Skin of body (tissue), 1 donor: ENCODE measurements at regions not wholly inside any gene's neighbourhood (a gene's known extent, or its start where the extent isn't known, plus 50 kb on each side); places are given as distances from the start of the nearest gene placed in this dataset.
A peak's percentile ranks its signal among the peaks of the same experiment; 100 is the strongest.

ENCODE experiments used
- DNase-seq: peaks from one replicate; lab custom pipeline; 2025; lab: John Stamatoyannopoulos, UW

GRCh38 chr6:92827104-92827503 lies 592.3 kb downstream of the EPHA7 start:
- no peak for DNase-seq

GRCh38 chr6:92826633-92827032 lies 592.7 kb downstream of the EPHA7 start:
- DNase-seq = no peak

- no peak for DNase-seq
Measured at GRCh38 chr6:92822222-92822621, 597.1 kb downstream of the EPHA7 start.

- DNase-seq = peak; percentile 44
Measured at GRCh38 chr6:92820601-92821000, 598.8 kb downstream of the EPHA7 start.

GRCh38 chr6:92810913-92811312 lies 608.4 kb downstream of the EPHA7 start:
- DNase-seq = no peak

DNA sequence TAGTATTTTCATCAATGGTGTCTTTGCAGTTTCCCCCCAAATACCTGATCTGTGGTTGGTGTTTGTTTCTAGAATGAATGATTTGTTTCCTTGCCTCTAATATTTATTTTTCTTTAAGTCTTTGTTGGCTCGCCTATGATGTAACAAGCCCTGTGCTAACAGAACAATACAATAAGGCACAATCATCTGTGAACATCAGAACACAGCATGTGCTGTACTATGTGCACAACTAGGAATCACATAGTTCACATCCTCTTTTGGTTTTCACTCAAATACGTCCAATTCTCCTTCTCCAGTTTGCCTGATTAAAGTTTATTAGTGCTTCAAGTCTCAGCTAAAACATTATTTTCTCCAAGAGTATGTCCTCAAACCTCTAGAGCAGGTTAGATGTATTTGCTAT lies 613.1 kb downstream of the EPHA7 start:
- no peak for DNase-seq

DNA sequence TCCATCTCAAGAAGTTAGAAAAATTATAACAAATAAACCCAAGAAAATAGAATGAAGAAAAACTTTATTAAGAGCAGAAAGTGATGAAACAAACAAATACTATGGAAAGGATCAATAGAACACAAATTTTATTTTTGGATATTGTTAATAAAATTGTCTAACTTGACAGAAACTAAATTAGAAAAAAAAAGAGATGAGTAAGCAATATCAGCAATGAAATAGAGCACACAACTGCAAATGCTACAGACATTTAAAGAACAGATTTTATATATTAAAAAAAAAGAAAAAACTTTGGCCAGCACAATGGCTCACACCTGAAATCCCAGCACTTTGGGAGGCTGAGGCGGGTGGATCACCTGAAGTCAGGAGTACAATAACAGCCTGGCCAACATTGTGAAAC lies 628.0 kb downstream of the EPHA7 start:
- DNase-seq = no peak

GRCh38 chr6:92790381-92790780 lies 629.0 kb downstream of the EPHA7 start:
- DNase-seq = no peak

GRCh38 chr6:92784235-92784634 lies 635.1 kb downstream of the EPHA7 start:
- DNase-seq = no peak

- DNase-seq = no peak
Measured at GRCh38 chr6:92779746-92780145, 639.6 kb downstream of the EPHA7 start.

DNA sequence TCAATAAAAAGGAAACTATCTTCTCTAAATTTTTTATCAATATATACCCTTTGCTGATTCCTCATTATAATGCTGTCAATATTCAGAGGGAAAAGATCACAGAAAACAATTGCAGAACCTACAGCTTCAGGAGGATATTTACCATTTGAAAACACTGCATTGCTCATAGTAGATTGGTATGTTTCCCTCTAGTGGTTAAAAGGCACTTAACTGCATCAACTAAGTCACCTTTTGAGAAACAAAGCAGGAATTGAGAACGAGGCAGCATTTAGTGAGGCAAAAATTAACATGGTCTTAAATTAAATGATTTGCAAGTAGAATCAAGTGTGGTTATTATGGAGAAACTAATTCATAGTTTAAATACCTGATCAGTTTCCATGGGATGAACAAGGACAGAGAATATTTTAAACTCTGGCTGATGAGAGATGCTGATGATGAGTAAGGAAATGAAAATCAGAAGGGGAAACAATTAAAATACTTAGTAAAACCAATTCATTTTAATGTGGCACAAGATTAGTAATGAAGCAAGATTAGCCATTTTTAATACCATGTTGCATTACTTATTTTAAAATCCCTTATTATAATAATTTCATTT lies 642.1 kb downstream of the EPHA7 start:
- DNase-seq = peak; percentile 55

DNA sequence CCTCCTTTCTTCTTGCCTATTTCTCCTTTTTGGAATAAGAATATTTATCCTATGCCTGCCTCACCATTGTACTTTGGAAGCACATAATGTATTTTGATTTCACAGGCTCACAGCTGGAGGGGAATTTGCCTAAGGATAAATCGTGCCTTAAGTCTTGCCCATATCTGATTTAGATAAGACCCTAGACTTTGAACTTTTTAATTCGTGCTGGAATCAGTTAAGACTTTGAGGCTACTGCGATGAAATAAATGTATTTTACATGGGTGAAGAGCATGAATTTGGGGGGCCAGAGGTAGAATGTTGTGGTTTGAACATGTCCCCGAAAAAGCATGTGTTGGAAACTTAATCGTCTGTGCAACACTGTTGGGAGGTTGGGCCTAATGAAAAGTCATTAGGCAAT lies 648.8 kb downstream of the EPHA7 start:
- DNase-seq = no peak

DNA sequence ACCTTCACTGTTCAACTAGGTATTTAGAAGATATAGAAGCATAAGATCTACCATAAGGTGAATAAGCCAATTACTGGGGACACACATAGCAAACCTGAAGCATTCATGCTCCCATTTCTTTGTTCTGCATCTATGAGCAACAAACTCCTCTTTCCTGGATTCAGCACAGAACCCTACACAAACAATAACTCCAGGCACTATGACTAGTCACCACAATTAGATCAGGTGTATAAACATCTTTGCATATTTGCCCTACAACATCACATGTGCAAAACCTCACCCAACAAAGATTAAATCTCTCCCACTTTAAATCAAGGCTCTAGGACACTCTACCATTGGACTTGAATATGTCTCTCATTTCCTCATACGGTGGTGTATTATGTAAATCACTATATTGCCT lies 652.3 kb downstream of the EPHA7 start:
- no peak for DNase-seq

GRCh38 chr6:92763680-92764079 lies 655.7 kb downstream of the EPHA7 start:
- DNase-seq = no peak

GRCh38 chr6:92763274-92763584 lies 656.1 kb downstream of the EPHA7 start:
- DNase-seq = no peak

DNA sequence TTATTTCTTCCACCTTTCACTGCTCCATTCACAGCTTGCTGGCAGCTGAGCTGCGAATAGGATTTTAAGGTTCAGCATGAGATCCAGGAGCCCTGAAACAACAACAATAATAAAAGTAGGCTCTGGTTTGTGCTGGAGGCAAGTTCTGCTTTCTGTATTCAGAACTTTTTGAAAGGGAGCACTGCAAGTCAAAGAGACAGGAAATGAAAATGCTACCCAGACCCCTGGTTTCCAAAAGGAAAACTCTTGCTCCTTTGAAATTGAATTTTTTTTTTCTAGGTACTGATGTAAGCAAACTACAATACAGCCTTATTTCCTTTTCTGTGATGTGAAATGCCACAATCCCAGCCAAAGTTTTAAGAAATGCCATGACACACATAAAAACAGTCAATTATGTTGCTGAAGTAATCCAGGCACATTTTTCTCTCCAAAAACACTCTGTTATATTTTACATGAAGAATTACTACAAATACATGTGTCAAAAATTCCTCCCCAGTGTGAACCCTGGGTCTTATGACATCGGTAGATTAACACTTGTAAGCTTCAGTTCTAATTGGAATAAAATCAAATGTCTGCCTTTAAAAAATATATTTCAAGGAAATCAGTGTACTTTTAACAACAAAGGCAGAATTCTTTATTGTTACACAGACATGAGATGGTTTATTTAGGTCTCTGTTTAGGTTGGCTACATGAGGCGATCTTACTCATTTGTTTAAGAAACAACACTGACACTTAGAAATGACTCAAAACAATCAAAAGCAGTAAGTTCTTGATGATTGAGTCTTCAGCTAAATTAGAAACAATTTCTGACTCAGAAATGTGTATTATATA lies 656.7 kb downstream of the EPHA7 start:
- peak; percentile 10 for DNase-seq

- DNase-seq = no peak
Measured at GRCh38 chr6:92759178-92759577, 660.2 kb downstream of the EPHA7 start.

- no peak for DNase-seq
Measured at GRCh38 chr6:92757925-92758324, 661.4 kb downstream of the EPHA7 start.

DNA sequence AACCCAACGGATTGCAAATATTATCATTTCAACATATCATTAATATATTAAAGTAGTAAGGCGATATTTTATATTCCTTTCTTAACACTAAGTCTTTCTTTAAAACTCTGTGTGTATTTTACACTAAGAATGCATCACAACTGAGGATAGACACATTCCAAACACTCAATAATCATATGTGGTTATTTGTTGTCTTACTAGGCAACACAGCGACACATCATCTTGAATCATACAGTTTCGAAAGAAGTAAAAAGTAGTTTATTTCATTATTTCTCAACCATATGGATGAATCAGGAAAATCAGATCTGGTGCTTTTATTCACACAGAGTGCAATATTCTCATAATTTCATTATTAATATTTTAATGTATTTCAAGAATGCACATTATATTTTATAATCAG lies 662.4 kb downstream of the EPHA7 start:
- no peak for DNase-seq

DNA sequence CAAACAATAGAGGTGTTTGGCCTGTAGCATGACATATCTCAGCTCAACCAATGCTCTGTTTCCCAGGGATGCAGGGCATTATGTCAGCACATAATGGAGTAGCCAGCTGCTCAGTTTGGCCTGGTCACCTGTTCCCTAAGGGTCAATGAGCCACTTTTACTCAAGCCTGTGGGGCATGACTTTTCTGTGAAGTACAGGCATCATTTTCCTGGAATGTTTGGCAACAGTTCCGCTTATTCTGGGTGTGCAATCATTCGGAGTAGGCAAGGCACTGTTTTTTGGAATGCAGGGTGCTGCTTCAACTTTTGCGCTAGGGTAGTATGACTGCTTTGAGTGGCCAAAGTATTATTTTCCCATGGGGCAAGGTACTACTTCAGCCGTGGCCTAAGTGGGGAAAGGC lies 665.4 kb downstream of the EPHA7 start:
- DNase-seq = no peak

DNA sequence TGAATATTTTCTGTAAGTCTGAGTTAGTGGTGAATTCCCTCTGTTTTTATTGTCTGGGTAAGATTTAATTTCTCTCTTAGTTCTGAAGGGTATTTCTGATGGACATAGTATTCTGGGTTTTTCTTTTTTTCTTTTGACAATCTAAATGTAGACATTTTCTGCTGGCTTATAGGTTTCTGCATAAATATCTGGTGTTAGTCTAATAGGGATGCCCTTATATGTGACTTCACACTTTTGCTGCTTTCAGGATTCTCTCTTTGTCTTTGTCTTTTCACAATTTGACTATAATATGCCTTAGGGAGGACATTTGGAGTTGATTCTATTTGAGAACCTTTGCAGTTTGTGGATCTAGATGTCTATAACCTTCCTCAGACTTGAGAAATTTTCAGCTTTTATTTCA lies 667.2 kb downstream of the EPHA7 start:
- no peak for DNase-seq

- DNase-seq = no peak
Measured at GRCh38 chr6:92748131-92748530, 671.2 kb downstream of the EPHA7 start.

DNA sequence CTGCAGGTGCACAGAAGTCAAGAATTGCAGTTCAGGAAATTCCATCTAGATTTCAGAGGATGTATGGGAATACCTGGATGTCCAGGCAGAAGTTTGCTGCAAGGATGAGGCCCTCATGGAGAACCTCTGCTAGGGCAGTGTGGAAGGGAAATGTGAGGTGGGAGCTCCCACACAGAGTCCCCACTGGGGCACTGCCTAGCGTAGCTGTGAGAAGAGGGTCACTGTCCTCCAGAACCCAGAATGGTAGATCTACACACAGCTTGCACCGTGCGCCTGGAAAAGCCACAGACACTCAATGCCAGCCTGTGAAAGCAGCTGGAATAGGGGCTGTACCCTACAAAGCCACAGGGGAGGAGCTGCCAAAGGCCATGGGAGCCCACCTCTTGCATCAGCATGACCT lies 681.4 kb downstream of the EPHA7 start:
- no peak for DNase-seq
